Esophagus muscularis mucosa (tissue), 4 donors: ENCODE measurements at regions not wholly inside any gene's neighbourhood (a gene's known extent, or its start where the extent isn't known, plus 50 kb on each side); places are given as distances from the start of the nearest gene placed in this dataset.

Source experiments
- CTCF ChIP-seq, 3 experiments: fragments of 200-600 bp in 2 of 3; fragments of 450-650 bp in 1 of 3; sonication (generic) in 2 of 3; IDR thresholded peaks; one replicate each; pipeline ENCODE4 v1.5.1; 2017 to 2019; ENCODE audit warnings: antibody characterized with exemption in 3 of 3, mild to moderate bottlenecking in 2 of 3, moderate library complexity in 1 of 3
- EP300 ChIP-seq: sonication (generic); formaldehyde crosslinking; IDR thresholded peaks from one replicate; pipeline ENCODE4 v1.6.1; 2017; ENCODE audit warnings: antibody characterized with exemption
- POLR2A ChIP-seq: fragments of 450-650 bp; IDR thresholded peaks from one replicate; pipeline ENCODE4 v1.6.1; 2017; ENCODE audit warnings: antibody characterized with exemption, moderate library complexity, mild to moderate bottlenecking, low read depth
- POLR2AphosphoS5 ChIP-seq, 2 donors: sonication (generic); formaldehyde crosslinking; IDR thresholded peaks; one replicate each; pipeline ENCODE4 v1.6.1; 2017; ENCODE audit warnings: antibody characterized with exemption in 2 of 2

GRCh38 chr6:168179702-168180382 lies 100.8 kb upstream of the FRMD1 start:
- TF ChIP-seq EP300 (no peak), CTCF (IDR thresholded peaks at IDR 0.05) (no peak), POLR2AphosphoS5 (IDR thresholded peaks at IDR 0.05) (no peak), POLR2A (no peak)
